Stomach (tissue), 8 donors: ENCODE measurements at regions not wholly inside any gene's neighbourhood (a gene's known extent, or its start where the extent isn't known, plus 50 kb on each side); places are given as distances from the start of the nearest gene placed in this dataset.

Experiments used
- DNase-seq, 2 donors: peaks; one replicate each; pipeline versions ENCODE4 v3.0.0 to v3.0.0-alpha.2; 2013 to 2019
- H3K27ac ChIP-seq, 5 donors: fragments of 200-600 bp in 4 of 5; sonication (generic) in 4 of 5; one replicate each; pipeline ENCODE4 v1.5.1; 2013 to 2019; ENCODE audit warnings: mild to moderate bottlenecking in 1 of 5, moderate library complexity in 1 of 5
- H3K27me3 ChIP-seq, 3 donors: fragments of 200-600 bp; sonication (generic); one replicate each; pipeline ENCODE4 v1.5.1; 2017 to 2019; ENCODE audit warnings: mixed run types in 1 of 3
- H3K36me3 ChIP-seq, 4 donors: fragments of 200-600 bp; sonication (generic); 1 replicate in 3 of 4; 2 replicates in 1 of 4; pipeline ENCODE4 v1.5.1; 2016 to 2019
- H3K4me1 ChIP-seq, 4 donors: fragments of 200-600 bp; sonication (generic); one replicate each; pipeline ENCODE4 v1.5.1; 2016 to 2019
- H3K4me3 ChIP-seq, 4 donors: fragments of 200-600 bp; sonication (generic) in 3 of 4; one replicate each; pipeline ENCODE4 v1.5.1; 2016 to 2019; ENCODE audit warnings: mild to moderate bottlenecking in 1 of 4
- H3K9me3 ChIP-seq, 4 donors: fragments of 200-600 bp; sonication (generic); one replicate each; pipeline ENCODE4 v1.5.1; 2016 to 2019
- CTCF ChIP-seq, 7 experiments: fragments of 450-650 bp in 4 of 7; fragments of 200-600 bp in 3 of 7; sonication (generic) in 3 of 7; IDR thresholded peaks; one replicate each; pipeline ENCODE4 v1.5.1; 2016 to 2019; ENCODE audit warnings: antibody characterized with exemption in 7 of 7, control low read depth in 2 of 7, mild to moderate bottlenecking in 1 of 7
- EP300 ChIP-seq: sonication (generic); formaldehyde crosslinking; IDR thresholded peaks from one replicate; pipeline ENCODE4 v1.6.1; 2017; ENCODE audit warnings: antibody characterized with exemption
- POLR2A ChIP-seq, 4 donors: fragments of 450-650 bp; IDR thresholded peaks; one replicate each; pipeline ENCODE4 v1.6.1; 2016; ENCODE audit warnings: antibody characterized with exemption in 4 of 4, control low read depth in 2 of 4, mild to moderate bottlenecking in 1 of 4, moderate library complexity in 1 of 4
- POLR2AphosphoS5 ChIP-seq, 3 donors: sonication (generic); formaldehyde crosslinking; IDR thresholded peaks; one replicate each; pipeline ENCODE4 v1.6.1; 2016; ENCODE audit warnings: antibody characterized with exemption in 3 of 3
- WGBS, 5 donors: extraction: QIAGEN DNeasy Blood & Tissue Kit in 3 of 5; methylation state at CpG; one replicate each; pipeline versions ENCODE4 v1.1.5 to v1.1.7; 2013 to 2018; 5-methylcytosine and 5-hydroxymethylcytosine counted together
- intact Hi-C: fragments of 100-400 bp; cut with DNase I; formaldehyde crosslinking; loops from one replicate; pipeline ENCODE4 v1.15.1; 2023; ENCODE audit warnings: low total_unique reads
- donor health status: healthy with polysubstance abuse.
- donor health status: Bipolar disorder and iron deficiency.
- donor health status: healthy.

GRCh38 chr20:55678126-55678525 is 327.2 kb downstream of the CBLN4 start:
- no peaks in the 10 kb centered on the region for H3K27me3 ChIP-seq
- no peaks in the 10 kb centered on the region for H3K36me3 ChIP-seq
- no peak overlapping the region for H3K27ac ChIP-seq
- intact Hi-C loops: no loop called here
- no peak for TF ChIP-seq POLR2A (IDR thresholded peaks at IDR 0.05)
- TF ChIP-seq POLR2AphosphoS5 (IDR thresholded peaks at IDR 0.05): no peak
- no peak for TF ChIP-seq CTCF (IDR thresholded peaks at IDR 0.05)
- no peak for TF ChIP-seq EP300
- H3K4me1 ChIP-seq: no peaks in the 10 kb centered on the region
- no peaks in the 10 kb centered on the region for H3K9me3 ChIP-seq
- WGBS, 5 donors: 22 to 46% (median 31%) methylated on average over 3 of the region's 3 CpGs
- DNase-seq: peak in 1 of 2 donors; percentile 29
- H3K4me3 ChIP-seq: no peak overlapping the region

GRCh38 chr20:55677011-55677410 is 328.3 kb downstream of the CBLN4 start:
- TF ChIP-seq CTCF (IDR thresholded peaks at IDR 0.05) (no peak), POLR2AphosphoS5 (IDR thresholded peaks at IDR 0.05) (no peak), POLR2A (IDR thresholded peaks at IDR 0.05) (no peak), EP300 (no peak)
- intact Hi-C loops: no loop called here
- no peak for DNase-seq
- WGBS, 5 donors: 33 to 57% (median 52%) methylated on average over 5 of the region's 5 CpGs
- H3K9me3 ChIP-seq: no peaks in the 10 kb centered on the region
- no peaks in the 10 kb centered on the region for H3K4me1 ChIP-seq
- no peak overlapping the region for H3K4me3 ChIP-seq
- no peak overlapping the region for H3K27ac ChIP-seq
- H3K27me3 ChIP-seq: no peaks in the 10 kb centered on the region
- H3K36me3 ChIP-seq: no peaks in the 10 kb centered on the region

- Histone ChIP-seq H3K36me3 (no peaks in the 10 kb centered on the region), H3K4me3 (no peak overlapping the region), H3K4me1 (no peaks in the 10 kb centered on the region), H3K27ac (no peak overlapping the region), H3K27me3 (no peaks in the 10 kb centered on the region), H3K9me3 (no peaks in the 10 kb centered on the region)
- TF ChIP-seq POLR2A (IDR thresholded peaks at IDR 0.05) (no peak), POLR2AphosphoS5 (IDR thresholded peaks at IDR 0.05) (no peak), CTCF (IDR thresholded peaks at IDR 0.05) (no peak), EP300 (no peak)
- WGBS, 5 donors: 63 to 70% (median 67%) methylated on average over 5 of the region's 5 CpGs
- DNase-seq: no peak
- intact Hi-C loops: no loop called here
Observed at GRCh38 chr20:55676097-55676496, 329.2 kb downstream of the CBLN4 start.

GRCh38 chr20:55668631-55669030 is 336.7 kb downstream of the CBLN4 start:
- no peaks in the 10 kb centered on the region for H3K9me3 ChIP-seq
- no peaks in the 10 kb centered on the region for H3K36me3 ChIP-seq
- TF ChIP-seq CTCF (IDR thresholded peaks at IDR 0.05) (no peak), POLR2AphosphoS5 (IDR thresholded peaks at IDR 0.05) (no peak), POLR2A (IDR thresholded peaks at IDR 0.05) (no peak), EP300 (no peak)
- intact Hi-C loops: no loop called here
- H3K27ac ChIP-seq: no peak overlapping the region
- H3K4me3 ChIP-seq: no peak overlapping the region
- H3K4me1 ChIP-seq: no peaks in the 10 kb centered on the region
- no peak for DNase-seq
- WGBS, 5 donors: 70 to 96% (median 89%) methylated on average over 1 of the region's 1 CpG
- H3K27me3 ChIP-seq: no peaks in the 10 kb centered on the region
